SK-N-SH (cell line): ENCODE measurements at regions not wholly inside any gene's neighbourhood (a gene's known extent, or its start where the extent isn't known, plus 50 kb on each side); places are given as distances from the start of the nearest gene placed in this dataset.

Experiments
- EP300 ChIP-seq, 2 experiments: IDR thresholded peaks; 2 replicates each; pipeline versions ENCODE4 v1.4.0 to v1.6.1; 2012; ENCODE audit warnings: borderline replicate concordance in 1 of 2, low read depth in 1 of 2, low read length in 1 of 2
- TF ChIP-seq, protein P1 (sequence below): fragments of 200-600 bp; sonication (generic); IDR thresholded peaks from 2 replicates; pipeline ENCODE4 v1.6.1; 2017; ENCODE audit warnings: antibody characterized with exemption, mild to moderate bottlenecking, moderate library complexity
- TF ChIP-seq, protein P2 (sequence below): fragments of 150-350 bp; IDR thresholded peaks from 2 replicates; pipeline ENCODE4 v1.6.1; 2017; ENCODE audit warnings: antibody characterized with exemption, low read length, low read depth, borderline replicate concordance

DNA sequence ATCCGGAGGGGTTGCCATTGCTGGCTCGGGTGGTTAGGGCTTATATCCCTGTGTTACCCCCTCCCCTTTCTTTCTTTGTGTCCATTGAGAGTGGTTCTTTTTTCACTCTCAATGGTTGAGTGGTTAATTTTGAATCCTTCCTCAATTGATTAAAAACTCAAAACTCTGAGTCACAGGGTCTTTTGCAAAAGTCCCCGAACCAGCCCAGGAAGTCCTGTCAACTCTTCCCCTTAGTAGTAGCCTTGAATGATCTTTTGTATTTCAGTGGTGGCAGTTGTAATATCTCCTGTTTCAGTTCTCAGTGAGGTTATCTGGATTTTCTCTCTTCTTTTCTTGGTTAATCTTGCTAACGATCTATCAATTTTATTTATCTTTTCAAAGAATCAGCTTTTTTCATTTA is 170.0 kb upstream of the GYPA start:
- TF ChIP-seq, protein P1, sequence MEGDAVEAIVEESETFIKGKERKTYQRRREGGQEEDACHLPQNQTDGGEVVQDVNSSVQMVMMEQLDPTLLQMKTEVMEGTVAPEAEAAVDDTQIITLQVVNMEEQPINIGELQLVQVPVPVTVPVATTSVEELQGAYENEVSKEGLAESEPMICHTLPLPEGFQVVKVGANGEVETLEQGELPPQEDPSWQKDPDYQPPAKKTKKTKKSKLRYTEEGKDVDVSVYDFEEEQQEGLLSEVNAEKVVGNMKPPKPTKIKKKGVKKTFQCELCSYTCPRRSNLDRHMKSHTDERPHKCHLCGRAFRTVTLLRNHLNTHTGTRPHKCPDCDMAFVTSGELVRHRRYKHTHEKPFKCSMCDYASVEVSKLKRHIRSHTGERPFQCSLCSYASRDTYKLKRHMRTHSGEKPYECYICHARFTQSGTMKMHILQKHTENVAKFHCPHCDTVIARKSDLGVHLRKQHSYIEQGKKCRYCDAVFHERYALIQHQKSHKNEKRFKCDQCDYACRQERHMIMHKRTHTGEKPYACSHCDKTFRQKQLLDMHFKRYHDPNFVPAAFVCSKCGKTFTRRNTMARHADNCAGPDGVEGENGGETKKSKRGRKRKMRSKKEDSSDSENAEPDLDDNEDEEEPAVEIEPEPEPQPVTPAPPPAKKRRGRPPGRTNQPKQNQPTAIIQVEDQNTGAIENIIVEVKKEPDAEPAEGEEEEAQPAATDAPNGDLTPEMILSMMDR, result no peak
- TF ChIP-seq, protein P2, sequence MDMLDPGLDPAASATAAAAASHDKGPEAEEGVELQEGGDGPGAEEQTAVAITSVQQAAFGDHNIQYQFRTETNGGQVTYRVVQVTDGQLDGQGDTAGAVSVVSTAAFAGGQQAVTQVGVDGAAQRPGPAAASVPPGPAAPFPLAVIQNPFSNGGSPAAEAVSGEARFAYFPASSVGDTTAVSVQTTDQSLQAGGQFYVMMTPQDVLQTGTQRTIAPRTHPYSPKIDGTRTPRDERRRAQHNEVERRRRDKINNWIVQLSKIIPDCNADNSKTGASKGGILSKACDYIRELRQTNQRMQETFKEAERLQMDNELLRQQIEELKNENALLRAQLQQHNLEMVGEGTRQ, result no peak
- no peak for TF ChIP-seq EP300 (IDR thresholded peaks at IDR 0.05; ENCODE audit: borderline replicate concordance in 1 of 2, low read depth in 1 of 2, low read length in 1 of 2)
